Stimulated activated CD4-positive, alpha-beta T cell treated with anti-CD3 and anti-CD28 coated beads, Interleukin-4, amount 100 ng/mL, for 24 hours (primary cell): ENCODE measurements at regions not wholly inside any gene's neighbourhood (a gene's known extent, or its start where the extent isn't known, plus 50 kb on each side); places are given as distances from the start of the nearest gene placed in this dataset.

Source experiments
- DNase-seq: peaks from one replicate; pipeline ENCODE4 v3.0.0-alpha.2; 2020

DNA sequence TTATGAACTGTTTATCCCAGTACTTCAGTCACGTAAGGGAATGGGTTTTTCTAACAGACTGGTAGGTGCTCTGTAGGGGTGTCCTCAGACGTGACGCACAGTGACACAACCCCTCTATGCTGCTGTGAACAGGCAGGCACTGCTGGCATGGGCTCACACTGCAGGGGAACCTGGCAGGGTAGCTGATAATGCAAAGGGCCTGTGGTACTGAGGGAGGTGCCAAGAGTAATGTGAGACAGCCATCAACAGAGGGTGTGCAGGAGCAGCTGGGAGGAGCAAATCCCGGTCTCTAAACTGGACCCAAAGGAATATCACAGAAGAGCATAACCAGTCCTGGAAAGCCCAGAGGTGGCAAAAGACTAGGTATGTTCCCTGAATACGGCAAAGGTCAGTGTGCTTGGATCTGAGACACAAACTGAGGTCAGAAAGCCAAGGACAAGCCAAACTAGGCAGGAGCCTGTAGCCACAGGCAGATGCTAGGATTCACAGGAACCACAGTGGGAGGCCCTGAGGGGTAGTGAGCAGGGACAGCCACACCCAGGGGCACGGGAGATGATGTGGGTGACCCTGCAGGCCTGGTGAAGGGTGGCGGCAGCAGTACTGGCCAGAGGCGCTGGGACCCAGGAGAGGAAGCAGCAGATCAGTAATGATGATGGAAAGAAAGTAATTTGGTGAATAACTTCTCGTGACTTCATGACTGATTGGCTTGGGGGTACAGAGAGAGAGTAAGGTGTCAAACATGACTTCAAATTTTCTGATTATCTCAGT lies 248.1 kb upstream of the CHRNA7 start:
- DNase-seq = no peak

DNA sequence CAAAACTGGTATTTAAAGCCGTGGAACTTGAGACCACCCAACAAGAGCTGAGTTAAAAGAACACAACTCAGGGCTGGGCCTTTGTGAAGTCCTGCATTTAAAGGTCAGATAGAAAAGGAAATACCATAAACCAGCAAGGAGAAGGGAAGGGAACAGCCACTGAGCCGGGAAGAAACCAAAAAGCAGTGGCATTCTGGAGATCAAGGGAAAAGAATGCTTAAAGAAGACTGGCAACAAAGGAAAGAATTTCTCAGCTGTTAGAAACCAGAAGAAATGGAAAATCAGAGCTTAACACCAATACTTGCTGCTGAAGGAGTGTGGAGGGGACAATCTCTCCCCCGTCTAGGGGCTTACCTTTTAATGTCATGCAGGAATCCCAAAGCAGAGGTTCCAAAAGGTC lies 247.4 kb upstream of the CHRNA7 start:
- no peak for DNase-seq

DNA sequence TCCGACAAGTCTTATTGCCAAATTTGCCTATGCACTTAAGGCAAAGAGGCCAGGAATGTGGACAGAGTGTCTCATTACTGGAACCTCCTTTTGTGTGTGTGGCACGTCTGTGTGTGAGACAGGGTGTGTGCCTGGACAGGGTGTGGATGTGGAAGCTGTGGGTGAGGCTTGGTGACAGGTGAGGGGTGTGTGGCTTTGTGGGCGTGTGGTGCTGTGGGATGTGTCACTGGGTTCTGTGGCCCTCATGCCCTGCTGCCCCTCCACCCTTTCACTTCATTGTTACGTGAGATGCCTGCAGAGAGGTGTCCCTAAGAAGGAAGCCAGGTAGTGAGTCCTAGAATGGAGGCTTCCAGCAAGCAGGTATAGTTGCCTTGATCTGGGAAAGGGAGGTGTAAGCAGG lies 244.0 kb upstream of the CHRNA7 start:
- no peak for DNase-seq

DNA sequence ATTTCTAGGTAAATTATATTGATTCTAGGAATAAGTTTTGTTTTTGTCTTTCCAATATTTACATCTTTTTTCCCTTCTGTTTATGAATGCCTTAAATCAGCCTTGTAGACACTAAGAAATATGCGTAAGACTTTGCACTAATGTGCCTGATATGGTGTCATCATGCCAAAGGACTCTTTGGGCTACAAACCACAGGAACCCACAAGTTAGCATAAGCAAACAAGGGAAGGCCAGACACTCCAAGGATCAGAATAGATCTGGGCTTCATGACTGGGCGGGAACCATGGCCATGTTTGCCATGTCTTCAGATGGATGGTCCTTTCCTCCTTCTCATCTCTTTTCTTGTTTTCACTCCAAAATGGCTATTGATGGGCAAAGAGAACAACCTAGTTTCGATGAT lies 242.2 kb upstream of the CHRNA7 start:
- DNase-seq = no peak

GRCh38 chr15:31792611-31793199 lies 237.6 kb upstream of the CHRNA7 start:
- DNase-seq = no peak

GRCh38 chr15:31799319-31799714 lies 231.0 kb upstream of the CHRNA7 start:
- no peak for DNase-seq

DNA sequence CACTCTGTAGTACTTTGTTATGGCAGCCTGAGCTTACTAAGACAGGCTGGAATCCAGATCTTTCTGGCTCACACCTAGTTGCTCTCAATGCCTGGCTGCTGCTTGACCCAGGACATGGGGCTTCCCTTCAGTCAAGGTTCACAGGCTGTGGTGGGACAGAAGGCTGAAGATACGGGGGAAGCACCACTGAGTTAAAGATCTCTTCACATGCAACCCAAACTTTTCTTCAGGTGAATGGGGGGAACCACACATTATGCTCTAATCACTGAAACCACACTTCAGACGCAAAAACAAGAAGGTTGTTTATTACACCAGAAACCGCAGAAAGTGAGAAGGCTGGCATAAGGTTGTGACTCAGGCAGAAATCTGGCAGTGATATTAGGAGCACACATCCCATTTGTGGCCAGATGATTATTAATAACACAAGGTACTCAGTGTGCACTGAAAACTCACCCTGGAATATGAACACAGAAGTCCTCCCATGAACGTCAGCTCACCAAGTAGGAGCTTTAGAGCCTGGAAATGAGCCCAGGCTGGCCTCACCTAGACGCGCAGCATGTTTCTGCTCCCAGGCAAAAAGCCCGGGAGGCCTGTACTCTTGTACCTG lies 230.5 kb upstream of the CHRNA7 start:
- DNase-seq = no peak

DNA sequence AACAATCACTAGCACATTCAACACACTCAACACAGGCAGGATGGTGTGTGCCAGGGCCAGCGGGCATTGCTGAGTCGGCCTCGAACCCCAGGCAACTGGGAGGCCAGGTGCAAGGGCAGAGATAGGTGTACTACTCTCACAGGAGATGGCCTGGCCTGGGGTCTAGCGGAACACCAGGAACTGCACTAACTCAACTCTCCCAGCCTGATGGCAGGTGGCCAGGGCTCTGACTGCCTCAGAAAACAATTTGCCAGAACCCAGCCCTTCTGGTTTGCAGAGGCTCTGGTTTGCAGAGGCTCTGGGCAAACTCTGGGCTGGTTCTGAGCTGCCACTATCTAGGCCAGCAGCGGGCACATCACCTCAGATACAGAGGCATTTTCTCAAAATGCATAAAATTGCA lies 229.2 kb upstream of the CHRNA7 start:
- DNase-seq = no peak

- DNase-seq = no peak
Observed at GRCh38 chr15:31802761-31803160, 227.6 kb upstream of the CHRNA7 start.

GRCh38 chr15:31803388-31803884 lies 226.9 kb upstream of the CHRNA7 start:
- no peak for DNase-seq

- DNase-seq = no peak
Observed at GRCh38 chr15:31805090-31805662, 225.1 kb upstream of the CHRNA7 start.

GRCh38 chr15:31806106-31806505 lies 224.2 kb upstream of the CHRNA7 start:
- no peak for DNase-seq

DNA sequence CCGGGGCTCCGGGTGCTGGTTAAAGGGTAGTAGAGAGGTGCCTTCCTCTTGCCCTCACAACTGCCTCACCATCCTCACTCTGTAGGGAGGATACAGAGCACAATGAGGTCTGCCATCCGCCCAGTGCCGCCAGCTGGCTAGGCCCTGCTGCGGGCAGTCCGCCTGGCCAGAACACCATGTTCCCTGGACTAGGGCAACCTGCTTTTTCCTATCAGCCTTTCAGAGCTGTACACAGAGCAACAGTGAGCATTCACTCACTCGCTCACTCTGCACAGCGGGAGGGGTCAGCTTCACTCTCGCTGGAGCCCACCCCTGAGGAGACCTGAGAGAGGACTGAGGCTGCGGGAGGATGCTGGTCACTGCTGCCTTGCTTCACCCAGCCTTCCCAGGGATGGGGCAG lies 218.7 kb upstream of the CHRNA7 start:
- DNase-seq = no peak

GRCh38 chr15:31814082-31814481 lies 216.2 kb upstream of the CHRNA7 start:
- DNase-seq = no peak

- no peak for DNase-seq
Observed at GRCh38 chr15:31815411-31816155, 214.7 kb upstream of the CHRNA7 start.

GRCh38 chr15:31822463-31822862 lies 207.9 kb upstream of the CHRNA7 start:
- no peak for DNase-seq

DNA sequence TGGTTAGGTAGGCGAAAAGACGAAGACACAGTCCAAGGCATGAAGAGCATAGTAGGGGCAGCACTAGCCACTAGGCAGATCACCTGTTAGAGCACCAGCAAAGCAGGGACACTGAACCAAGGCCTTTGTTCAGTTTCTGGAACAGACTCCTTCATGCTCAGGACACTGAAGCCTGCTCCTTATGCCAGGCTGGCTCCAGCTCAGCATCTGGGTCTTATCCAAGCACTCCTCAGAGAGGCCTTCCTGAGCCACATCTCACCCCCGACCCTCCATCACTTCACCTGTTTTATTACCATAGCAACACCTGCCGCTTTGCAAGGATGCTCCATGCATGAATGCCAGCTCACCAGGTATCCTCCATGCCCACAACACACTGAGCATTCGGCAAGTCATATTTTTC lies 206.3 kb upstream of the CHRNA7 start:
- DNase-seq = no peak

- no peak for DNase-seq
Observed at GRCh38 chr15:31828594-31828993, 201.7 kb upstream of the CHRNA7 start.

DNA sequence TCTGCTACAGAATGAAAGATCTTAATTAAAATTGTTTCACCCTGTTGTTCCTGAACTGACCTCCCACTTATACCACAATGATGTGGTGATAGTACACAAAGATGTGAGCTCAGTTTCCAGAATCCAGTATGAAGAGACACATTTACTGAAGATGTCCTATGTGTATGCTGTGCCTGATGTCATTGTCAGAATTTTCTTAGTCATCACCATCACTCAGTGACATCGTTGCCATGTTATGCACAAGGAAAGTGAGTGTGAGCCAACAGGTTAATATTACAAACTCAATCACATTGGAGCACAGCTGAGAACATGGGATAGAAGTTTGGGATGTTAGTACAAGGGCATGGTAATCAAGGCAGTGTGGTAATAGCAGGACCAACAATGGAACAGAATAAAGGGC lies 199.7 kb upstream of the CHRNA7 start:
- DNase-seq = no peak

DNA sequence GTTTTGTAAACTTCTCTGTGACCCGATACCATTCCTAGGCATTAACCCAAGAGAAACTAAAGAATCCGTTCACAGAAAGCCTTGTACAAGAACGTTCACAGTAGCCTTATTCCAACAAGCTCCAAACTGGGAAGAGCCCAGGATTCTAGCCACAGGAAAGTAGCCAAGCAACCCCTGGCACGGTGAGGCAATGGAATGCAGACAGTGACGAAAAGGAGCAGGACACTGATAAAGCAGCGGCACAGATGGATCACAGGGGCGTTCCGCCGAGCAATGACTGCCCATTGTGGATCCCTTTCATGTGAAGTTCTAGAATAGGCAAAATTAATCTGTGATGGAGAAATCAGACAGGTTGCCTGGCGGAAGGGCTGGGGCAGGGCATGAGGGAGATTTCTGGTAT lies 198.7 kb upstream of the CHRNA7 start:
- no peak for DNase-seq

- no peak for DNase-seq
Observed at GRCh38 chr15:31834654-31835053, 195.7 kb upstream of the CHRNA7 start.

- no peak for DNase-seq
Observed at GRCh38 chr15:31839388-31839787, 190.9 kb upstream of the CHRNA7 start.

DNA sequence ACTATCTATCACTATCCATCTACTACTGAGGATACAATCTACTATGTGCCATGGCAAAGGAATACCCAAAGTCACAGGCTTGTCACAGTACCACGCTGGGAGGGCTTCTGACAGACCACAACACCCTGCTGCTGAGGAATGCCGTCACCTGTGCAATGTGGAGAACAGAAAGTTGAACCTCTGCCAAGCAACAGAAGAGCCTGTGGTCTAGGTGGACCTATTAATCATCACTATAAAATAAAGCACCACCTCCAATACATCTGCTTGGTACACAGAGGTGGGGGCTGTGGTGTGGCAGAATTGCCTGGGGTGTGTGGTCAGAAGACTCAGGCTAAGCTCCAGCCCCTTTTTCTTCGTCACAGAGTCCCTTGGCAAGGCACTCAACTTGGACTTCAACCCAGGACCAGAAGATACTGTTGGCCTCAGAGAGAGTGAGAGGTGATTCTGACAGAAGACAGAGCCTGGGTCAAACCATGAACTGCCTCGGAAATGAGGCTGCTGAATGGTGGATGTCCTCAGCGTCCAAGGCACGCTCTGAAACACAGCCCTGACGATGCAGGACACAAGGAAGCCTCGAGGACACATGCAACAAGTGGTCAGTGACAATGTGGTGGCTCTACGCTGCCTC lies 189.4 kb upstream of the CHRNA7 start:
- DNase-seq = no peak
